CD4-positive, alpha-beta memory T cell (primary cell): ENCODE measurements at regions not wholly inside any gene's neighbourhood (a gene's known extent, or its start where the extent isn't known, plus 50 kb on each side); places are given as distances from the start of the nearest gene placed in this dataset.

Experiments
- CTCF ChIA-PET: fragments of 350-600 bp; sonication (Branson Sonifier 250); formaldehyde crosslinking; loops from one replicate; lab custom pipeline; 2021; ENCODE audit warnings: inconsistent platforms; ENCODE audit not compliant: partially characterized antibody; lab: Charles Lee
- POLR2A ChIA-PET: fragments of 350-600 bp; sonication (Branson Sonifier 250); formaldehyde crosslinking; loops from one replicate; lab custom pipeline; 2021; ENCODE audit not compliant: partially characterized antibody; lab: Charles Lee
- DNase-seq, 5 donors: peaks; one replicate each; pipeline versions ENCODE4 v3.0.0 to v3.0.0-alpha.2; 2020 to 2022; ENCODE audit warnings: mixed read lengths in 1 of 5
- H3K27ac ChIP-seq: one replicate; pipeline ENCODE4 v1.7.0; 2013; ENCODE audit warnings: low read depth, low read length
- H3K27me3 ChIP-seq: 2 replicates; pipeline ENCODE4 v1.7.0; 2013; ENCODE audit warnings: mild to moderate bottlenecking, low read length, moderate library complexity; ENCODE audit not compliant: insufficient read depth
- H3K36me3 ChIP-seq: 2 replicates; pipeline ENCODE4 v1.7.0; 2013; ENCODE audit warnings: mild to moderate bottlenecking, low read length, moderate library complexity; ENCODE audit not compliant: insufficient read depth
- H3K4me1 ChIP-seq: 2 replicates; pipeline ENCODE4 v1.7.0; 2013; ENCODE audit warnings: mild to moderate bottlenecking, low read length, moderate library complexity; ENCODE audit not compliant: insufficient read depth
- H3K4me3 ChIP-seq, 2 donors: one replicate each; pipeline ENCODE4 v1.7.0; 2013; ENCODE audit warnings: low read length in 2 of 2, mild to moderate bottlenecking in 1 of 2
- H3K9me3 ChIP-seq, 2 donors: one replicate each; pipeline ENCODE4 v1.7.0; 2013; ENCODE audit warnings: low read length in 2 of 2, control low read depth in 1 of 2; ENCODE audit not compliant: control insufficient read depth in 1 of 2
- H3K27ac Mint-ChIP-seq, 7 donors: one replicate each; pipeline ENCODE4 v1.8.0; 2020 to 2021; ENCODE audit warnings: mixed read lengths in 7 of 7, mild to moderate bottlenecking in 6 of 7, inconsistent platforms in 3 of 7, moderate library complexity in 3 of 7
- H3K27me3 Mint-ChIP-seq, 2 donors: one replicate each; pipeline ENCODE4 v1.8.0; 2020 to 2021; ENCODE audit warnings: mixed read lengths in 2 of 2
- H3K36me3 Mint-ChIP-seq, 2 donors: one replicate each; pipeline ENCODE4 v1.8.0; 2020 to 2021; ENCODE audit warnings: mixed read lengths in 2 of 2, inconsistent platforms in 1 of 2, mild to moderate bottlenecking in 1 of 2
- H3K4me1 Mint-ChIP-seq, 4 donors: one replicate each; pipeline ENCODE4 v1.8.0; 2020 to 2021; ENCODE audit warnings: mixed read lengths in 4 of 4, mild to moderate bottlenecking in 1 of 4
- H3K4me3 Mint-ChIP-seq, 8 donors: one replicate each; pipeline ENCODE4 v1.8.0; 2020 to 2021; ENCODE audit warnings: mixed read lengths in 8 of 8, mild to moderate bottlenecking in 7 of 8, moderate library complexity in 6 of 8, inconsistent platforms in 3 of 8
- H3K9me3 Mint-ChIP-seq, 8 donors: one replicate each; pipeline ENCODE4 v1.8.0; 2020 to 2021; ENCODE audit warnings: mixed read lengths in 8 of 8, mild to moderate bottlenecking in 5 of 8, inconsistent platforms in 3 of 8, moderate library complexity in 1 of 8
- intact Hi-C: fragments of 100-400 bp; cut with micrococcal nuclease; formaldehyde crosslinking; loops from one replicate; pipeline ENCODE4 v1.15.1; 2023

- intact Hi-C loops, result no loop called here
- no peaks in the 10 kb centered on the region for H3K27me3 Mint-ChIP-seq
- H3K4me3 Mint-ChIP-seq, result no peak overlapping the region
- H3K27ac Mint-ChIP-seq, result no peak overlapping the region
- POLR2A ChIA-PET, result no interaction called here
- H3K36me3 Mint-ChIP-seq, result peaks cover 6 to 7% of the 10 kb centered on the region in 2 donors
- CTCF ChIA-PET, result no interaction called here
- H3K27ac ChIP-seq, result no peak overlapping the region
- H3K4me1 Mint-ChIP-seq, result peaks cover 9 to 13% (median 9%) of the 10 kb centered on the region in 4 donors
- H3K4me1 ChIP-seq, result peaks cover 24% of the 10 kb centered on the region
- DNase-seq, result no peak
- H3K9me3 ChIP-seq, result no peaks in the 10 kb centered on the region
- H3K27me3 ChIP-seq, result no peaks in the 10 kb centered on the region
- no peaks in the 10 kb centered on the region for H3K36me3 ChIP-seq
- no peak overlapping the region for H3K4me3 ChIP-seq
- peaks cover 0 to 37% (median 20%) of the 10 kb centered on the region in 8 donors for H3K9me3 Mint-ChIP-seq
Measured at GRCh38 chr22:49507607-49508292, 319.9 kb downstream of the BRD1 start.

DNA sequence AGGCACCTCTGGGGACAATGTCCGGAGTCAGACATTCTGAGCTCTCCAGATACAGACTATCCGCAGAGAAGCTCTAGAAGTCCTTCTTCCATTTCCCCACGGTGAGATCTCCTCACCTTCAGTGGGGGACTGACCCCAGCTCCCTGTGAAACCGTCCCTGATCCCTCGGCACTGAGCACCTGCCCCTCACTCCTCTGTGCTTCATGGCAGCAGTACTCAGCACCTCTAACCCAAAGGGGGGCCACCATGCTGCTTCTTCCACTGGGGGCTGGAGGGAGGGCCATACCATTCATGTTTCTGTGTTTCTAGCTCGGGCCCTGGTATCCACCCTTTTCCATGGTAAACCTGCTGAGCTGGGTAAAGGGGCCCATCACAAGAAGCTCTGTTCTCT lies 321.7 kb downstream of the BRD1 start:
- Histone ChIP-seq H3K4me1 (peaks cover 28% of the 10 kb centered on the region), H3K9me3 (no peaks in the 10 kb centered on the region), H3K36me3 (no peaks in the 10 kb centered on the region), H3K4me3 (no peak overlapping the region), H3K27ac (no peak overlapping the region), H3K27me3 (no peaks in the 10 kb centered on the region)
- Mint-ChIP-seq H3K27ac (no peak overlapping the region), H3K36me3 (peaks cover 3 to 5% of the 10 kb centered on the region in 2 donors), H3K4me1 (peaks cover 4 to 12% (median 7%) of the 10 kb centered on the region in 4 donors), H3K4me3 (no peak overlapping the region), H3K9me3 (peaks cover 0 to 26% (median 11%) of the 10 kb centered on the region in 8 donors), H3K27me3 (no peaks in the 10 kb centered on the region)
- intact Hi-C loops, result no loop called here
- POLR2A ChIA-PET, result no interaction called here
- DNase-seq, result no peak
- CTCF ChIA-PET, result no interaction called here

DNA sequence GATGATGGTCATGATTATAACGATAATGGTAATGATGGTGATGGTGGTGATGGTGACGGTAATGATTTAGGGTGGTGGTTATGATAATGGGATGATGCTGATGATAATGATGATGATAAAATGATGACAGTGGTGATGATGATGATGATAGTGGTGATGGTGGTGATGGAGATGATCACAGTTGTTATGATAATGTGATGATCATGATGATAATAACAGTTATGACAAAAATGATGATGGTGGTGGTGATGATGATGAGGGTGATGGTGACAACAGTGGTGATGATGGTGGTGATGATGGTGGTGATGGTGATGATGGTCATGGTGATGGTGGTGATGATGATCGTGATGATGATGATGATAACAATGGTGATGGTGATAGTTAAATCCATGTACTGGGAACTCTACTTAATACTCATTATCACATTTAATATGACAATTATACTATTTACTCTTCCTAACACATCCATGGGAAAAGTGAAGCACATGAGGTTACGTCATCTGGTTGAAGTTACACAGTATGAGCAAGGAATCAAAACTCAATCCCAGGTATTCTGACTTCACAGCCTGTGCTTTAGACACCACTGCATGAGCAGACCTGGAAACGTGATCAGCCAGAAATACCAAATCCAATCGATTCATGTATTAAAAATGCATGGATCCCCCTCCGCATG lies 322.2 kb downstream of the BRD1 start:
- Histone ChIP-seq H3K9me3 (no peaks in the 10 kb centered on the region), H3K36me3 (no peaks in the 10 kb centered on the region), H3K27me3 (no peaks in the 10 kb centered on the region), H3K4me1 (peaks cover 28% of the 10 kb centered on the region), H3K27ac (no peak overlapping the region), H3K4me3 (no peak overlapping the region)
- Mint-ChIP-seq H3K27ac (no peak overlapping the region), H3K9me3 (peaks cover 0 to 20% (median 7%) of the 10 kb centered on the region in 8 donors), H3K36me3 (peaks cover 0 to 3% of the 10 kb centered on the region in 2 donors), H3K4me1 (peaks cover 4 to 12% (median 6%) of the 10 kb centered on the region in 4 donors), H3K4me3 (no peak overlapping the region), H3K27me3 (no peaks in the 10 kb centered on the region)
- DNase-seq, result no peak
- ChIA-PET CTCF (no interaction called here), POLR2A (no interaction called here)
- intact Hi-C loops, result no loop called here

DNA sequence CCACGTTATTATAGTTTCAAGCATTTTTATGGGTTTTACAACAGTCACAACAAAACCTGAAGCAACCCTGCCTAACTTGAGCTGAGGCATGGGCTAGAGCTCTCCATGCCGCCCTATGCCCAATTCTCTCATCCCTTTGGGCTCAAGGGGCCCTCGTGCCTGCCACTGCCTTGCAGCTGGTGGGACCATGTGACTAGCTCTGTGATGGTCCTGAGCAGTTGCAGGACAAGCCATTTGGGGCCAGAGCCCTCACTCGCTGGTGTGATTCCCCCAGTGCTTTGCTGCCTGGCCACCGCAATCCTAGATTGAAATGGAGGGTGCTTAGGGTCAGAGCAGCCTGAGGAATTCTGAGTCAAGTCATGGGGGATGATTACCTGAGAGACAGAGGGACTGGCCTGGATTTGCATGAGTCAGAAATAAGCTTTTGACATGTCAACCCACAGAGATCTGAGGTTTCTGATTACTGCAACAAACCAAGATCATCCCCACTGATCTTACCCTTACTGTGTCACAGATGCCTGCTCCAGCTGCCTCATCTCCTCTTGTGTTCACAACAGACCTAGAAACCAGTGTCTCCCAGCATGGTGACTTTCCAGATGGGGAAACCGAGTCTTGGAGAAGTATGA lies 323.7 kb downstream of the BRD1 start:
- CTCF ChIA-PET, result no interaction called here
- H3K27me3 Mint-ChIP-seq, result no peaks in the 10 kb centered on the region
- peaks cover 28% of the 10 kb centered on the region for H3K4me1 ChIP-seq

GRCh38 chr22:49503321-49503720 lies 324.4 kb downstream of the BRD1 start:
- Histone ChIP-seq H3K9me3 (no peaks in the 10 kb centered on the region), H3K4me1 (peaks cover 28% of the 10 kb centered on the region), H3K27ac (no peak overlapping the region), H3K4me3 (no peak overlapping the region), H3K36me3 (no peaks in the 10 kb centered on the region), H3K27me3 (no peaks in the 10 kb centered on the region)
- Mint-ChIP-seq H3K36me3 (no peaks in the 10 kb centered on the region), H3K4me1 (peaks cover 4 to 12% (median 7%) of the 10 kb centered on the region in 4 donors), H3K9me3 (peaks cover 0 to 9% (median under 1%) of the 10 kb centered on the region in 8 donors), H3K27me3 (no peaks in the 10 kb centered on the region), H3K27ac (peak overlapping the region in 1 of 7 donors; percentile 65), H3K4me3 (no peak overlapping the region)
- ChIA-PET POLR2A (interaction anchor here (1.0 kb wide), 1 partner anchor 12 kb away, joined by 3 read pairs; no protein-coding TSS in a partner anchor), CTCF (no interaction called here)
- no peak for DNase-seq
- intact Hi-C loops, result no loop called here

More for the DNA sequence above, 323.7 kb downstream of the BRD1 start:
- POLR2A ChIA-PET, result no interaction called here
- Mint-ChIP-seq H3K9me3 (peaks cover 0 to 9% (median under 1%) of the 10 kb centered on the region in 8 donors), H3K4me3 (no peak overlapping the region), H3K27ac (no peak overlapping the region), H3K36me3 (no peaks in the 10 kb centered on the region), H3K4me1 (peaks cover 4 to 12% (median 6%) of the 10 kb centered on the region in 4 donors)
- no peak for DNase-seq
- Histone ChIP-seq H3K27me3 (no peaks in the 10 kb centered on the region), H3K36me3 (no peaks in the 10 kb centered on the region), H3K27ac (no peak overlapping the region), H3K4me3 (no peak overlapping the region), H3K9me3 (no peaks in the 10 kb centered on the region)
- intact Hi-C loops, result no loop called here

GRCh38 chr22:49502126-49502826 lies 325.4 kb downstream of the BRD1 start:
- Histone ChIP-seq H3K9me3 (no peaks in the 10 kb centered on the region), H3K27ac (no peak overlapping the region), H3K4me3 (no peak overlapping the region), H3K36me3 (no peaks in the 10 kb centered on the region), H3K4me1 (peaks cover 28% of the 10 kb centered on the region), H3K27me3 (no peaks in the 10 kb centered on the region)
- Mint-ChIP-seq H3K36me3 (no peaks in the 10 kb centered on the region), H3K9me3 (peaks cover 0 to 3% (median 0%) of the 10 kb centered on the region in 8 donors), H3K27ac (peak overlapping the region in 2 of 7 donors; percentile 7 to 43), H3K27me3 (no peaks in the 10 kb centered on the region), H3K4me3 (peak overlapping the region in 6 of 8 donors; percentile 13 to 72 (median 40)), H3K4me1 (peaks cover 4 to 12% (median 7%) of the 10 kb centered on the region in 4 donors)
- ChIA-PET POLR2A (interaction anchor here (1.0 kb wide), 1 partner anchor 13 kb away, joined by 3 read pairs; no protein-coding TSS in a partner anchor), CTCF (no interaction called here)
- DNase-seq, result peak in 2 of 5 donors; percentile 24 to 38
- intact Hi-C loops, result no loop called here
